GF-D8 (cell line): ENCODE measurements at regions not wholly inside any gene's neighbourhood (a gene's known extent, or its start where the extent isn't known, plus 50 kb on each side); places are given as distances from the start of the nearest gene placed in this dataset.

Experiments
- DNase-seq: peaks from one replicate; lab custom pipeline; 2025; lab: John Stamatoyannopoulos, UW

DNA sequence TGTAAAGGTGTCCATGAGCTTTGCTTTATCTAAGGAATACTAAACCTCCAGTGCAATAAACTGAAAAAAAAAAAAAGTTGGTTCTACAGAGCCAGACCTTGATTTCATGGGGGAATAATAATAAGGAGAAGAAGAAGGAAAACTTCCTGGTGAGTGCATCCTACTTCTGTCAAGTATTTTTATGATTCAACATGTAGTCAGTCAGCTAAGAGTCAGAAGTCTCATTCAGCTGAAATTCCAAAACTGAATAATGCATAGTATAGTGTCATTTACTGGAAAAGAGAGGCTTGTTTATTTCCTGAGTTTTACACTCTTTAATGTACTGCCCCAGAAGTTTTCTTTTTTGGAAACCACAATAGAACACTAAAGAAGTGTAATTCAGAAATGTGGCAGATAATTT, 77.8 kb upstream of the TACR1 start:
- no peak for DNase-seq

DNA sequence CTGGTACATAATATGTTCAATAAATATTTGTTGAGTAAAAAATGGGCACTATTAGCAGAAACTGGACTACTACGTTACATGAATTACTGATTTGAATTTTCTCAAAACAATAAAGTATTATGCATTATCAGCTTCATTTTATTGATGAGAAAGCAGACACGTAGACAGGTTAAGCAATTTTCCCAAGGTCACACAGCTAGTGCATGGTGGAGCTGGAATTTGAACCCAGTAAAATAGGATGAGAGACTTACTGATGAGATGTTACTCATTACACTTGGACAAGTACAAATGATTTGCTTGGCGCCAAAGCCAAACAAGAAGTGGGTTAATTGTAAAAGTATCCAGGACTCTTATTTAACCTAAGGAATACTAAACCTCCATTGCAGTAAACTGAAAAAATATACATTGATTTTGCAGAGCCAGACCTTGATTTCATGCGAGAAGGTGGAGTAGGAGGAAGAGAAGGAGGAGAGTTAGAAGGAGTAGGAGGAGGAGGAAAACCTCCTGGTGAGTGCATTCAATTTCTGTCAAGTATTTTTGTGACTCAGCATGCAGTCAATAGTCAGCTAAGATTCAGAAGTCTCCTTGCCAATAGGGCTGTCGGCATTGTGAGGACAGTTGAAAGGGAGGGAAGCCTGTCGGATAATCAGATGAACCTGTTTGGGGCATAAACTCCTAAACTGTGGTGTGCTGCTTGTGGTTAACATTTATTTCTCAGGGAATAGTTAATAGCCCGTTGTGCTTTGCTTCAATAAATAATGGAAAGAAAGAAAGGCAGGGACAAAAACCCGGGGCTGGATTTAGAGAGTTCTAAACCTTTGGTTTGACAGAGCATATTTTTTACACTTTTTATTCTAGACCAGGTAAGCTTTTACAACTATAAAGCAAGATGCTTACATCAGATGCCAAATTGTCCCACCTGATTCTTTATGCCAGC, 77.0 kb upstream of the TACR1 start:
- DNase-seq, result no peak

DNA sequence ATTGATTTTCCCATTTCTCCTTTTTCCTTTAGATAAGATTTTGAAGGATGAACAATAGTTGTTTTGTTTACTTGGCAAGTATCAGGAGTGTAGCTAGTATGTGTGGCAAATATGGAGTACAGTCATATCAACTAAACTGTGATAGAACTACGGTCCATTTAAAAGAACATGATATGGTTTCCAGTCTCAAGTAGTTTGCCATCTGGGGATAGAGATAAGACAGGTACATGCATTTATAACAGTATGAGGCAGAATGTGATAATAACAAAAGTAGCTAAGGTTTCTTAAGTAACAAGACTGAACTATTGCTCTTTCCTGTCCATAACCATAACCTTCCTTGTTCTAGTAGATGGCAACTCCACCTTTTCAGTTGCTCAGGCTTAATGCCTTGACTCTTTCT, 75.6 kb upstream of the TACR1 start:
- DNase-seq, result no peak

DNA sequence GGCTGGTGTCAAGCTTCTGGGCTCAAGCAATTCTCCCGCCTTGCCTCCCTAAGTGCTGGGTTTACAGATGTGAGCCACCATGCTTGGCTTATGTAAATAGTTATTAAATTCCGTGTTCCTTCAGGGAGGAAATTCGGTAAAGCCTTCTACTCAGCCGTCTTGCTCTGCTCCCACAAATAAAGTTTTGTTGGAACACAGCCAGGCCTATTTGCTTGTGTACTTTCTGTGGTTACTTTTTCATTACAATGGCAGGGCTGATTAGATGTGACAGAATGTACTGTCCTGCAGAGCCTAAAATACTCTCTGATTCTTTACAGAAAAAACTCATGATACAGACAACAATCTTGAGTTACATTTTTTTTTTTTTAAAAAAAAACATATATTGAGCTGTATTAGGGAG, 68.8 kb upstream of the TACR1 start:
- DNase-seq, result no peak

DNA sequence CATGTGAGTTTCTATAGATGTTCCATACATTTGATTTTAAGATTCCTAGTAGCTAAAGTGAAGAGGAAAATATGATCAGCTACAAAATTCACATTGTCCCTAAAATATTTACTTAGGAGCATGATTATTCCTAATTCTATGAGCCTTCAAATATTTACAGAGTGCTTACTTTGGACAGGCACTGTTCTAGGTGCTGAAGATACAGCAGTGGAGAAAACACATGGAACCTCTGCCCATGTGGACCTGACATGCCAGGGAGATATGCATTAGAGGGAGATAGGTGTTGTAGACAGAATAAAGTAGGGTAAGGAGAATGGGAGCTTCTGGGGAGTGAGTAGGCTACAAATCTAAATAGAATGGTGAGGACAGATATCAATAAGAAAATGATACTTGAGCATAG, 62.6 kb upstream of the TACR1 start:
- no peak for DNase-seq

DNA sequence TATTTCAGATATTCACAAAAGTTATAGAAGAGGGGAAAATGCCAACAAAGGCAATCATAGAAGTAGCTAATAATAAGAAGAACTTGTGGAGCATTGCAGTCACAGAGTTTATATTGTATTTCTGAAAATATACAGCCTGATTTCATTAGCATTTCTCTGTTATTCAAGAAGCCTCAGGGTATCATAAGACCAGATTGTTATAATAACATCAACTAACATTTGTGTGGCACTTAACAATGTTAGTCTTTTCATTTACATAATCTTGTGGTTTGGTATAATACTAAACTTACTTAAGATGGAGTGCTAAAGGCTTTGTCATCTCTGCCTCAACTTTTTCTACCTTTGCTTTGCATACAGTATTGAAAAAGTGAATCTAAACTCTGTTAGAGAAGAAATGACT, 61.6 kb upstream of the TACR1 start:
- DNase-seq, result no peak

DNA sequence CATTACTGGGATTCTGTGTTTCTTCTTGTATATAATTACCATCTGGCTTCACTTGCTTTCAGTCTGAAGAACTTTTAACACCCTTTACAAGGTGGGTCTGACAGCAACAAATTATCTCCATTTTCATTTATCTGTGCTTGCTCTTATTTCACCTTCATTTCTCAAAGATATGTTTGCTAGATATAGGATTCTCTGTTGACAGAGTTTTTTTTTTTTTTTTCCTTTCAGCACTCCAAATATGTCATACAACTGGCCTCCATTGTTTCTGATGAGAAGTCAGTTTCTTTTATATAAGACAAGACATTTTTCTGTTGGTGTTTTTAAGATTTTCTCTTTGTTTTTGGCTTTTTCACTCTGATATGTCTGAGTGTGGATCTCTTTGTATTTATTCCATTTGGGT, 59.3 kb upstream of the TACR1 start:
- no peak for DNase-seq

DNA sequence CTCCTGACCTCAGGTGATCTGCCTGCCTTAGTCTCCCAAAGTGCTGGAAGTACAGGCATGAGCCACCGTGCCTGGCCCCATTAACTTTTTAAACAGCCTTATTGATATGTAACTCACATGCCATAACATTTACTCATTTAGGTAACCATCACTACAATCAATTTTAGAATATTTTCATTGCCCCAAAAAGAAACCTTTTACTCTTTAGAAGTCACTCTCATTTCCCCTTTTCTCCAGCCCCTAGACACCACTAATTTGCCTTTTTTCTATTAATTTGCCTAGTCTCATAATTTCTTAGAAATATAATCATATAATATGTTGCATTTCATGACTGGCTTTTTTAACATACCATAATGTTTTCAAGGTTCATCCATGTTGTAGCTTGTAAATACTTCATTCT, 57.2 kb upstream of the TACR1 start:
- DNase-seq, result no peak

DNA sequence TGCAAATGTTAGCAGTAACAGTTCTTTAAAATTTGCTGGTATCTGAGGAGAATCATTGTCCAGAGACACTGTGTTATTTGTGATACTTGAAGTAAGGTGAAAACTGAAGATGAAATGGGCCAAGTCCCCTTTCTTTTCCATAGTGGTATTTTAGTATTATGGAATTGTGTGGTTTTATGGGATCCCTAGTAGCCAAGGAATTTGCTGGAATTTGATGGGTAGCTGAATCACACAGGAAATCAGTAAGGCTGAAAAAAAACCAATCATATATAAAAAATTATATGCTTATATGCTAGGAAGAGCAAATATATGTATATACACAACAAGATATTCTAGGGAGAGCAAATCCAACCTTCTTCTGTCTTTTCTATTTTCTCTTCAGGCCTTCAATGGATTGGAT, 54.2 kb upstream of the TACR1 start:
- no peak for DNase-seq

DNA sequence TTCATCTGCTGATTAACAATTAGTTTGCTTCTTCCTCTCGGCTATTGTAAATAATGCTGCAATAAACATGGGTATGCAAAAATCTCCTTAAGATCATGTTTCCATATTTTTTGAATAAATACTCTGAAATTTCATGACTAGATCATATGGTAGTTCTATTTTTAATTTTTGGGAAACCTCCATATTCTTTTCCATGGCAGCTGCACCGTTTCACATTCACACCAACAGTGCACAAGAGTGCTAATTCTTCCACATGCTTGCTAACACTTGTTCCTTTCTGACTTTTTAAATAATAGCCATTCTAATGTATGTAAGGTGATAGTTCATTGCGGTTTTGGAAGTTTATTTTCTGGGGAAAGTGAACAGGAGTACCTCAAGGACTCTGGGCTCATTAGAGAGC, 52.6 kb upstream of the TACR1 start:
- no peak for DNase-seq
